Fibroblast of mammary gland (primary cell): ENCODE measurements at regions not wholly inside any gene's neighbourhood (a gene's known extent, or its start where the extent isn't known, plus 50 kb on each side); places are given as distances from the start of the nearest gene placed in this dataset.

ENCODE experiments used
- DNase-seq: peaks from one replicate; pipeline ENCODE4 v3.0.0-alpha.2; 2010; ENCODE audit warnings: low read depth
- H3K4me3 ChIP-seq: 2 replicates; pipeline ENCODE4 v1.5.1; 2011; ENCODE audit warnings: low read depth, mild to moderate bottlenecking, low read length, moderate library complexity; ENCODE audit not compliant: control insufficient read depth
- TF ChIP-seq, protein P1 (sequence below): conservative IDR thresholded peaks from 2 replicates; pipeline ENCODE4 v1.5.1; 2011; ENCODE audit warnings: low read depth, low read length, inconsistent platforms; ENCODE audit not compliant: control insufficient read depth, insufficient read depth

DNA sequence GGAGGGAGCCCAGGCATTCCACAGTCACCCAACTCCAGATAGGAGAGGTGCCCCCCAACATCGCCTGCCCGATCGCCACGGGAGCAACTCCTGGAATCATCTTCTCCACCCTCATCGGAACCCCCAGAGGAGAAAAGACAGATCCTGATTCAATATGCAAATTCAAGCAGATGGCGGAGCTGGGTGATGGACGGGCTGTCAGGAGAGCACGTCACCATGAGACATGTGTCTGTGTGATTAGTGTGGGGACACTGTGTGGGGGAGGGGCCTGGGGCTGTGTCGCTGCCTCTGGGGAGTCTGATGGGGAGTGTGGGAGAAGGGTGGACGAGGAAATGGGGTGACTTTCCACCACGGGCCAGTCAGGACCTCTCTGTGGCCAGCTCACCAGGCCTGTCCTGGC, 90.2 kb upstream of the CSF3R start:
- DNase-seq = no peak
- TF ChIP-seq, protein P1, sequence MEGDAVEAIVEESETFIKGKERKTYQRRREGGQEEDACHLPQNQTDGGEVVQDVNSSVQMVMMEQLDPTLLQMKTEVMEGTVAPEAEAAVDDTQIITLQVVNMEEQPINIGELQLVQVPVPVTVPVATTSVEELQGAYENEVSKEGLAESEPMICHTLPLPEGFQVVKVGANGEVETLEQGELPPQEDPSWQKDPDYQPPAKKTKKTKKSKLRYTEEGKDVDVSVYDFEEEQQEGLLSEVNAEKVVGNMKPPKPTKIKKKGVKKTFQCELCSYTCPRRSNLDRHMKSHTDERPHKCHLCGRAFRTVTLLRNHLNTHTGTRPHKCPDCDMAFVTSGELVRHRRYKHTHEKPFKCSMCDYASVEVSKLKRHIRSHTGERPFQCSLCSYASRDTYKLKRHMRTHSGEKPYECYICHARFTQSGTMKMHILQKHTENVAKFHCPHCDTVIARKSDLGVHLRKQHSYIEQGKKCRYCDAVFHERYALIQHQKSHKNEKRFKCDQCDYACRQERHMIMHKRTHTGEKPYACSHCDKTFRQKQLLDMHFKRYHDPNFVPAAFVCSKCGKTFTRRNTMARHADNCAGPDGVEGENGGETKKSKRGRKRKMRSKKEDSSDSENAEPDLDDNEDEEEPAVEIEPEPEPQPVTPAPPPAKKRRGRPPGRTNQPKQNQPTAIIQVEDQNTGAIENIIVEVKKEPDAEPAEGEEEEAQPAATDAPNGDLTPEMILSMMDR = no peak
- no peak overlapping the region for H3K4me3 ChIP-seq

DNA sequence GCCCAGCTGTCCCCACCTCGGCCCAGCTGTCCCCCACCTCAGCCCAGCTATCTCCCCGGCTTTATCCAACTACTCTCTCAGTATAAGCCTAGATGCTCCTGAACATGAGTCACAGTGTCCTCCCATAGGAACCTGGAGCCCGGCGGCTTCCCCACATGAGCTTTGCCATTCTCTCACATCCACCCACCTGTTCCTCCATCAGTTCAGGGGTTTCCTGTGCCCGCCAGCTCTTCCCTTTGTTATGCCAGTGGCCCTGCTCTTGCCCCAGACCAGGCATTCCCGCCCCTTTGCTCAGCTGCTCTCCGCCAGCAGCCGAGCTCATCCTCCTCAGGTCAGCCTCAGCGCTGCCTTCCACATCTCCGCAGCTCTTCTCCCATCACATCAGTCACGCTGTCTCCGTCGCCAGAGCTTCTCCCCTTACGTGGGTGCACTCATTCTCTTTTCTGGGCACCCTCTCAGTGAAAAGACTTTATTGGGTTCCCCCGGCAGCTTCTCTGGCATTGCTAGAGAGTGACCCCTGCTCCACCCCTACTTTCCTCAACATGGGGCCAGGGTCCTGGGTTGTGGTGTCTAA, 89.5 kb upstream of the CSF3R start:
- no peak overlapping the region for H3K4me3 ChIP-seq
- TF ChIP-seq, protein P1 = no peak
- no peak for DNase-seq

DNA sequence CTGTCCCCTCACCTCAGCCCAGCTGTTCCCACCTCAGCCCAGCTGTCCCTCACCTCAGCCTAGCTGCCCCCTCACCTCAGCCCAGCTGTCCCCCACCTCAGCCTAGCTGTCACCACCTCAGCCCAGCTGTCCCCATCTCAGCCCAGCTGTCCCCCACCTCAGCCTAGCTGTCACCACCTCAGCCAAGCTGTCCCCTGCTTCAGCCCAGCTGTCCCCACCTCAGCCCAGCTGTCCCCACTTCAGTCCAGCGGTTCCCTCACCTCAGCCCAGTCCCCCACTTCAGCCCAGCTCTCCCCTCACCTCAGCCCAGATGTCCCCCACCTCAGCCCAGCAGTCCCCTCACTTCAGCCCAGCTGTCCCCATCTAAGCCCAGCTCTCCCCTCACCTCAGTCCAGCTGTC, 88.4 kb upstream of the CSF3R start:
- TF ChIP-seq, protein P1 = no peak
- no peak for DNase-seq

DNA sequence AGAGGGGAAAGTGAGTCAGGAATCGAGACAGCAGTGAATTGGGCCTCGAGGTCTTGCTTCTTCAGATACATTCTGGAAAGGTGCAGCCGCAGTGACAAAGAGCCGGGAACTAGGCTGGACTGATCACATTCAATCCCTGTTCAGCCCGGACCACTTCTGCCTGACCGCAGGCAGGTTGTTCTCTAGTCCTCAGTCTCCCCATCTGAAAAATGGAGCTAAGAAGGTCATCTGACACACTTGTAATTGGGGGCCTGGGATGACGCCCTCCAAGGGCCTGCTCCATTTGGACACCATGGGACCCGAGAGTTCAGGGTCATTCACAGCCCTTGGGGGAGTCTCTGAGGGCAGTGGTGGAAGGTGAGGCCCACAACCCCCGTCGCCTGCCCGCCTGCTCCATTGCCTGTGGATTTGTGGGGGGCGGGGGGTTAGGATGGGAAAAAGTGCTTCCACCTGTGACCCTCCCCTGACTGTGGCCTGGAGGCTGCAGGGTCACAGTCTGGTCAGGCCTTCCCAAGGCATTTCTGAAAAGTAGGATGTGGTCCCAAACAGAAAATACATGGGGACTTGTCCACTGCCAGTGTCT, 87.9 kb upstream of the CSF3R start:
- TF ChIP-seq, protein P1 = no peak
- no peak for DNase-seq
- no peak overlapping the region for H3K4me3 ChIP-seq

More for the DNA sequence above, 88.4 kb upstream of the CSF3R start:
- H3K4me3 ChIP-seq = no peak overlapping the region

DNA sequence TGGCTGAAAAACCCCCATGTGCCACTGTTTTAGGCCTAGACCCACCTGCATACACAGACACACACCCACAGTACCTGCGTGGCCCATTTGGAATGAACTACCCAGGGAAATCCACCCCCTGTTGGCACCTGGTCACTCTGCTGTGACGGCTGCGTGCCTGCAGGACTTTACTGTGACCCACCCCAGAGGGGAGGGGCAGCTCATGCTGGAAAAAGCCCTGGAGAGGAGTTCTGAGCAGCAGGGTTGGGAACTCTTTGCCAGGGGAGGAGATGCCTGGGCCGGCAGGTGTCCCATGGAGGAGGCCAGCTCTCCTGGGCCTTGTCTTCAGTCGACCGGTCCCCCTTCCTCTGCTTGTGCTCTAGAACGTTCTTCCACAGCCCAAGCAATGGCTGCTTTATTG, 87.3 kb upstream of the CSF3R start:
- H3K4me3 ChIP-seq = no peak overlapping the region
- DNase-seq = no peak
- TF ChIP-seq, protein P1 = no peak

DNA sequence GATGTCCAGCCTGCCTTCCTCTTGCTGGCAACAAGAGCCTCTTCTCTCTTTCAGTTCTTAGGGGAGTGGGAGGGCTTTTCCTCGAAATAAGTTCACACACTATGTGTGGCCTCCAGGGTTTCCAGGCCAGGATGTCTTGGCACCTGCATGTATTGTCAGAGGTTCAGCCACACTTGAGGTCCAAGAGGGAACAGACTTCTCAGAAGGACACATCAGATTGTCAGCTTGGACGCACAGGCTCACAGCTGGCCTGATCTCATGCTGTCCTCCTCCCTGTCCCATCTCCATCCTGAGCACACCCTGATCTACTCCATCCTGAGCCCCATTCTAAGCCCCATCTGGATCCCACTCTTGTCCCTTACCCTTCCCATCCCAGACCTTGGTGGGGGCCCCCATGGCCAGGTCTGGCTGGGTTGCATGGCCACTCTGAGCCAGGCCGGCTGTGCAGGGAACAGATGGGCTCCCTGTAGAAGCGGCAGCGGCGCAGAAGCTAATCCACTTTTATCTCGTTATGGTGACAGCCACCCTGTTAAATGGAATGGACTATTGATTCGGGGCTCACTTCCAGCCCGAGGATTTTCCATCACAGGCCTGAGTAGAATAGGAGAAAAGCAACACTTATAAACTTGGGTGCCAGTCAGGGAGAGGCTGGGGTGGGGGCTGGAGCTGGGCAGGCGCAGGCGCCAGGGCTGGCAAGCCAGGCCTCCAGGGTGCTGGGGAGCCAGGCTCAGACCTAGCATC, 85.1 kb upstream of the CSF3R start:
- no peak for DNase-seq
- TF ChIP-seq, protein P1 = no peak
- H3K4me3 ChIP-seq = no peak overlapping the region
